GM19397 (cell line): ENCODE measurements at regions not wholly inside any gene's neighbourhood (a gene's known extent, or its start where the extent isn't known, plus 50 kb on each side); places are given as distances from the start of the nearest gene placed in this dataset.

Experiments used
- ATAC-seq: cut with Tn5 transposase; IDR thresholded peaks from one replicate; pipeline ENCODE4 v1.9.1; 2021; ENCODE audit warnings: mild to moderate bottlenecking, moderate library complexity; ENCODE audit not compliant: unreplicated experiment

GRCh38 chr17:12429116-12429515 lies 236.6 kb upstream of the MYOCD start:
- ATAC-seq, result no peak

DNA sequence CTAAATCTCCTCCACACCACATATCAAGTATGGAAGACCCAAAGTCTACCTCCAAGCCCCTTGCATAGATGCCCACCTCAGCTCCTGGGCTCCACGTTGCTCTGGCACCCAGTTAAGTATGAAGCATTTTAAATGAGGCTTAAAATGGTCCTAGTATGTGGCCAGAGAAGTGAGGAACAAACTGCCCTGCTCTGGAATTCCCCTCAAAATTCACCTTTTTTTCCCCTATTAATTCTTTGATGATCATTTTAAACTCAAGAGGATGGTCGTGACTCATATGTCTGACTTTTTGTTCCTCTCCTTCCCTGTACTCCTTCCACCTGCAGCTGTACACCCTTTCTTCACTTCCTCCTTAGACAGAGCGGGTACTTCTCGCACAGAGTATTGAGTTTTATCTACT lies 234.5 kb upstream of the MYOCD start:
- ATAC-seq, result peak; percentile 72

GRCh38 chr17:12438212-12438611 lies 227.5 kb upstream of the MYOCD start:
- ATAC-seq, result no peak

DNA sequence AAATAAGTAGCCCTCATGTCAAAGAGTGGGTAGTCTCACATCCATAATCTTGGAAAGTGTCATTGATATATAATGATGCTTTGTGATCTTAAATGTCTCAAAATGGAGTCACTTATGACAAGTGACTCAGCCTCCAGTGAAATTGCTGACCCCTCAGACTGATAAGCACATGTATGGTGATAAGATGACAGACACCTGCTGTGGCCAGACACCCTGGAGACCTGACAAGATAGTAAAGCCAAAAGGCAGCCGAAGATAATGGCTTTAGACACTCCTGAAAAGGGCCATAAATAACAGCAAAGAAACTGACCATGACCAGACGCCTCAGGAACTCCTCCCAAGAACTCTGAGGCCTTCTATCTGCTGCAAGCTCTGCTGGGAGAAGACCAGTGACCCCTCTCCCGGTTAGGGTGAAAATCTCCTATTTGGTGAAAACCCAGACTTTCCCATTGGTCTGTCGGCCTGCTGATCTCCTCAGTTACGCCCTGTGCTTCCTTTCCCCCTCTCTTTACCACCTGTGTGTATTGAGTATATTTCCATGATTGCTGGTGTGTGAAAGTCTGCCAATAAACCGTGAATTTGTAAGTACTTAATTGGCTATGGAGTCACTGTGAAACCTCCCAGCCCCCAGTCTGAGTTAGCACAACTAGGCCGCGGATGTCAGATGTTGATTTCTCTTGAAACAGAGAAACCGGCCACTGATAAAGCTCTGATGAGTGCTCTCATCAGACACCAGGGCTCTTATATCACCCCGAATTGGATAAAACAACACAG lies 226.7 kb upstream of the MYOCD start:
- no peak for ATAC-seq

- ATAC-seq, result no peak
These were observed 220.4 kb upstream of the MYOCD start for GRCh38 chr17:12445331-12445730.

DNA sequence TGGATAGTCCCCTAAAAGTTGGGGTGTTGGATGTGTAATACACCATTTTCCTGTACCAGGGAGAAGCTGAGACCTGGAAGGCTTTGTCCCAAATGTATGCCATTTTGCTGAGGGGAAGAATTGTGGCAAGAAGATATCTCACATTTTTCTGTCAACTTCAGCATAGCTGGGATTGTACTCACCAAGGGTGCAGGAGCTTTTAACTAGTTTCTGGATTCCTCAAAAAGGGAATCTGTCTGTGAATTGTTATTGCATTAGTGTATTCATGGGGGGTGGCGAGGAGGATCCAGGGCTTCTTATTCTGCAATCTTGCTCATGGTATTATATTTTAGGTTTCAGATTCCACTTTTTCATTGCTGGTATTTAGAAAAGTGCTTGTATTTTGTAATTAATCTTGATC lies 208.2 kb upstream of the MYOCD start:
- no peak for ATAC-seq

DNA sequence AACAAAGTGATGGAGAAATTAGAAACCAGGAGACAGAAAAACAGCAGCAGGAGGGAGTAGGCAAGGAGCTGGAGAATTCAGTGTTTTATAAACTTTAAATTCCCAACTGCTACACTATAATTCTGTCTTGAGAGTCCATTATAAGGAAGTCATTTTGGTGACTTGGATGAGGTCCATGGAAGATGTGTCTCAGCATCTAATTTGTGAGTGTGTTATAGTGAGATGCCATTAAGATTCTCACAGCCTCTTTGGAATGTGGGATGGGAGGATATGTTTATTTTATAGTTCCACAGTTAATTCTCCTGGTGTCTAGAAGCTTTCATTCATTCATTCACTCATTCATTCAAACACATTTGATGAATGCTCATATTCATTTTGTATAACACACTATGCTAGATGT lies 206.0 kb upstream of the MYOCD start:
- no peak for ATAC-seq

- no peak for ATAC-seq
These were observed 202.6 kb upstream of the MYOCD start for GRCh38 chr17:12463102-12463501.

- ATAC-seq, result no peak
These were observed 193.2 kb upstream of the MYOCD start for GRCh38 chr17:12472252-12473173.

DNA sequence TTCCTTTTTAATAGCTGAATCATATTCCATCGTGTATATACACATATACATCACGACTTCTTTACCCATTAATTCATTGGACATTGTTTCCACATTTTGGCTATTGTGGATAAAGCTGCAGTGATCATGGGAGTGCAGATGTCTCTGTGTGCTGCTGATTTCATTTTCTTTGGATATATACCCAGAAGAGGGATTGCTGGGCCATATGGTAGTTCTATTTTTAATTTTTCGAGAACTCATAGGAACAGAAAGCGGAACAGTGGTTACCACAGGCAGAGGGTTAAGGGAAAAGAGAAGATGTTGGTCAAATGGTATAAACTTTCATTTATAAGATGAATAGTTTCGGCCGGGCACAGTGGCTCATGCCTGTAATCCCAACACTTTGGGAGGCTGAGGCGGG lies 187.4 kb upstream of the MYOCD start:
- no peak for ATAC-seq

DNA sequence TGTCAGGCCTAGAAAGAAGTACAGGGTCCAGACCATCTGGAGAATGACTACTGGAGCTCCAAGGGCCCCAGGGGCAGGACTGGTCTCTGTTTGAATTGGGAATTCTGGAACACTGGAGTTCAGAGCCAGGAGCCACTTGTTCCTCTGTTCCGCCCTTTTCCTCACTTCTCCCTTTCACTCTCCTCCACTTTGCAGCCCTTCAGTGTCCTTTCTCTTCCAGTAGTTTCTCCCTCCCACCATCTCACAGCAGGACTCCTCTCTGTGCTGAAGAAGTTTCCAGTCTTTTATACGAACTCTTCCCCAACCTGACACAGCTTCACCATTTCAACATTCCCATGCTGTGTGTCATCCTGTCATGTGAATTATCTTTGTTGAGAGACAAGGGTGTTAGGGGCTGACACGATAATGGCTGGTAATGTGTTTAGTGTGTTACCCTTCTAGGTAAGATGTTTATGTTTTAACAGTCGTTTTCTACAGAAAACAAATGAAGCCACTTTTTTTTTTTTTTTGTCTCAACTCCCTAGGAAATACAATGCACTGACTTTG lies 180.3 kb upstream of the MYOCD start:
- no peak for ATAC-seq

GRCh38 chr17:12489325-12489724 lies 176.4 kb upstream of the MYOCD start:
- no peak for ATAC-seq

GRCh38 chr17:12492450-12492849 lies 173.2 kb upstream of the MYOCD start:
- ATAC-seq, result no peak

DNA sequence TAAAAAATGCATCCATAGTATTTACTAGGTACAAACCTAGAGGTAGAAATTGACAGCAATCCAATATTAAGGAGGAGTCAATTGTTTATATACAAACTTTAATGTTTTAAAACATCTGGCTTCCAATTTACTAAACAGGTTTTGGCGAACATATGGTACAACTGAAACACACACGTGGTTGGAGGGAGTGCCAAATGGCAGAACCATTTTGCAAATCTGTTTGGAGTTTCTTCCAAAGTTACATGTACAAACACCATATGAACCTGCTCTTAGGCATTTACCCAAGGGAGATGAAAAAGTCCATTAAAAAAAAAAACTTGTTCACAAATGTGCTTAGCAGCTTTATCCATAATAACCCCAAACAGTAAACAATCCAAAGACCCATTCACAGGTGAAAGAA lies 159.8 kb upstream of the MYOCD start:
- ATAC-seq, result no peak

DNA sequence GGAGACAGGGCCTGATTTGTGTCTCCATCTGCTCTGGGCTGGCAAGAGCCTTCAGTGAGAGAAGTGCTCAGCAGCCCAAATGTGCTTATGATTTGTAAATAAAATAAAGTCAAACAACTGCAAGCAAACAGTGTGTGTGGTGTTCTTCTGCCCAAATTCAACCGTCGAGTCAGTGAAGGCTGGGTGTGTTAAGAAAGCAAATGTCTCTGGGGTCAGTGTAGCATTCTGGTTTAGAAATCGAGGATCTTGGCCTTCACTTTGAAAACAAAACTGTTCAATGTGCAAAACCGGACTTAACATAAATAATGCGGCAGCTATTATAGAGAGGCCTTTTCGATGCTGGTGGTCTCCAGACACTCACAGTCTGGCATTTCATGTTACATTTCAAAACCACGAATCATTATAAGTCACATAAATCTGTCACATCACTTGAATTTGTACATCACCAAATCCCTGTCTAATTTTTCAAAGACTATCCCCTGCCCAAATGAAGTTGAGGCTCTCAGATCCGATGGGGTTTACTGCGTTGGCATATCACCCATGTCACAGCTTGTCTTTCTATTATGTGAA lies 158.6 kb upstream of the MYOCD start:
- no peak for ATAC-seq

DNA sequence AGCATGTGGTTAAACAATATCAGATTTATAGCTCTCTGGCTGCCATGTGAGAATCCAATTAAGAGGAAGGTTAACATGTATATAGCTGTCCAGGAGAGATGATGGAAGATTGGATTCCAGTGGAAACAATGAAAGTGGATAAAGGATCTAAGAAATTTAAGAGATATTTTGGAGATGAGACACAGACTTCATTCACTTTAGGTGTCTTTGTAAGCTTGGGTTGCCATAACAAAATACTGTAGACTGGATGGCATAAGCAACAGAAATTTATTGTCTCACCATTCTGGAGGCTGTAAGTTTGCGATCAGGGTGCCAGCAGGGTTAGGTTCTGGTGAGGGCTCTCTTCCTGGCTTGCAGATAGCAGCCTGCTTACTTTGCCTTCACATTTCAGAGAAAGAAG lies 155.9 kb upstream of the MYOCD start:
- ATAC-seq, result no peak

- no peak for ATAC-seq
These were observed 155.2 kb upstream of the MYOCD start for GRCh38 chr17:12510535-12510934.

DNA sequence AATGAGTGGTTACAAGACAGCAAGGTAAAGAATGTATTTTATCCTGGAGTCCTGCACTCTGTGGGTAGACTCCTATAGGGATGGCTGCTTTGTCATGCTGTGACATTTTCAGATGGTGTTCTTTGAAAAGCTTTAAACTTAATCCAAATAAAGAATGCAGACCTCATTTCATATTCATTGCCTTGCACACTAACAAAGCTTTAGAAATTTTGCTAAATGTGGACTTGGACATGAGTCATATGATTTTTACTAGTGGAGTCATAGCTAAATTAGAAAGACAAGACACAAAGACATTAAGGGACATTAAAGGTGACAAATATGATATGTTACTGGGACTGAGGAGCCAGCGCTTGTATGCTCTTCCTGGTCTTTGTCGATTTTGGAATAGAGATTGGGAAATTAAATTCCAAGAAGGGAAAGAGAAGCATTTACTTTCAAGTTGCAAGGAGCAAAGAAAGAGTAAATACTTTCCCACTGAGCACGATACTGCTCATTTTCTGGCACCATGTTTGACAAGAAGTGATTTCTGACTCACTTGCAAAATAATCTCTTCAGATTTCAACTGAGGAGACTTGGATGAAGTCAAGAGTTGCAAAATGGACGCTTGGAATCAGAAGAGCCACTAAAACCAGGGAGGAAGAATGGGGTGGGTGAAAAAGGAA lies 152.9 kb upstream of the MYOCD start:
- no peak for ATAC-seq

DNA sequence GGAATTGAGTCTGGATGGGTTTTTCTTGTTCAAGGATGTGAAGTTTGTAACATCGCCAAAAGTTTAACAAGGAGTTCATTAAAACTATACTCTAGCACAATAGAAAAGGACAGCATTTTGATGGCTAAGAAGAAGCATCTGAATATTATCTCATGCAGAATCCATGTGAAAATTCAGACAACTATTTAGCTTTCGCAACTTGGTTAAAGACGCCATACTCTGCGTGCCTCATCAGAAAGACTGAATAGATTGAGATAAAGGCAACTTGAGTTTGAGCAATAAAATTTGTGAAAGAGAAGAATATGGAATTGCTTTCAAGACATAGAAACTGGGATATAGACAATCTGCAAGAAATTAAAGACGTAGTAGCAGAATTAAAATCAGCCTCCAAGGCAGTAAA lies 151.1 kb upstream of the MYOCD start:
- no peak for ATAC-seq

DNA sequence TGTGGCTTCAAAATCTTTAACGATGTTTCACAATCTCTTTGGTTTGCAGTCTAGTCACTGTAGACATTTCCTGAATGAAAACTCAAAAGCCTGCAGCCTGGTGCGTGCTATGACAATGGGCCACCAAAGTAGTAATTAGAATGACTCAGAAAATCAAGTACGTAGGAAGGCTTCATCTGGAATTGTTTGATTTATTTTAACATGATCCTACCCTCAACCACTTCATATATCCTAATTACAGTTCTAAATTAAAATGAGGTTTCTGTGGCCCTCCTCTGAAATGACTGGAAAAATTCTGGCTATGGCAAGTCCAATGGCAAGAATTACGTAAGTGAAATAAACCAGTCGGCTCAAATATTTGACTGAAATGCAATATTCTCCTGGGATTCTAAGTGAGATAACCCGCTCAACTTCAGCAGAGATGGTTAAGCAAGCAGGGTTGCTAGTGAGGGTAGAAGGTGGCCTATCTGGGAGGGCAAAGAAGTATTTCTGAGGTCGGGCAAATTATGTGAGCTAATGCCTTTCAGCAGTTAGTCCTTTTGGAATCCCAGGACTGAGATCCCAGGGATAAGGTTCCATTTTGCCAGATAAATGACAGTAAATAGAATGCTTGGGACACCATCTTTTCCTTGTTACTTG lies 145.6 kb upstream of the MYOCD start:
- ATAC-seq, result no peak

DNA sequence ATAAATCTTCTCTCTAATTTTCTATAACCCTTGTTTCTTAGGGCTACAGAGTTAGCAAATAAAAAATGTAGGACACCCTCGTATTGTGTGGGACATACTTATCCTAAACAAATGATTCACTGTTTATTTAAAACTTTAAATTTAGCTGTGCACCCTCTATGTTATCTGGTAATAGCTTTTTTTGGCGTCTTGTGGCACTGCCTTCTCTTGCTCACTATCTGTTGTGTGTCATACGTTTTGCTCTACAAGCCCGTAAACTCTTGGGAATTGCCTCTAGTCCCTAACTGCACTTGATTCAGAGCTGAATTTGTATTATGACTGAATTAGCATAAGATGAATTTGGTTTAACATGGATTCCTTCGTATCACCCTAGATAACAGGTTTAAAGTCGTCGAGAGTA lies 144.3 kb upstream of the MYOCD start:
- ATAC-seq, result no peak
